ENCODE measurements at regions not wholly inside any gene's neighbourhood (a gene's known extent, or its start where the extent isn't known, plus 50 kb on each side); places are given as distances from the start of the nearest gene placed in this dataset.

DNA sequence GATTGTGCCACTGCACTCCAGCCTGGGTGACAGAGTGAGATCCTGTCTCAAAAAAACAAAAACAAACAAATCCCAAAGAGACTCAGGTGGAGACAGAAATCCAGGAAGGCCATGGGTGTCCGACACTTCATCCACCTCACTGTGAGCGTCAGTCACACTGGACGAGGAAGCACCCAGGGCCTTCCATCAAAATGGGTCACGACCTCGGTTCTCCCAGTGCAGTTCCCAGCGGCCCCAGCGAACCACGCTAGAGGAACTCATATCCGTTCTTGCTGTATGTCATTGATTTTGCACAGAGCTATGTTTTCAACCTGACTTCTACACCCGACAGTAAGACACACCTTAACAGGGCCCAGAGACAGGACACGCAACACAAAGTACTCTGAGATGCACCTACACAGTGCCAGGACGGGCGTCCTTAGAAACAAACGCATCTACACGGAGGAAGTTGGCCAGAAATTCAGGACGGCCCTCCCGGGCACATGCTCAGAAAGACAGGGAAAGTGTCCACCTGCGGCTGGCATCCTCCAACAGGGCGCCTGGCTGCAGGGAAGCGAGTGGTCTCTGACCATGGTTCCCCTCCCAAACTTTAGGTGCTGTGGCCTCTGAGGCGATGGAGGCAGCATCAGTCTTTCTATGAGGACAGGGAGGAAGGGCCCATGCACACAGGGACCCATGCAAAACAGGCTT lies 410.5 kb downstream of the CTTN start:
- Histone ChIP-seq H3K4me1 (ENCODE audit: low read length) (no peaks in the 10 kb centered on the region; the same call in 1 of the 2 replicates), H3K36me3 (ENCODE audit: insufficient read depth, low read length) (no peaks in the 10 kb centered on the region), H3K4me2 (ENCODE audit: low read depth, low read length, poor library complexity, severe bottlenecking) (no peak overlapping the region), H3K9ac (ENCODE audit: low read length) (no peak overlapping the region), H2AFZ (ENCODE audit: low read length) (no peak overlapping the region), H3K4me3 (ENCODE audit: low read length) (no peak overlapping the region), H3K9me3 (ENCODE audit: low read length) (no peaks in the 10 kb centered on the region), H4K20me1 (ENCODE audit: insufficient read depth, low read depth, low read length) (no peaks in the 10 kb centered on the region), H3K9me2 (replicated peaks; ENCODE audit: insufficient read depth, low read length) (no peaks in the 10 kb centered on the region), H3K27me3 (ENCODE audit: low read length) (no peaks in the 10 kb centered on the region), H3K79me2 (ENCODE audit: low read length) (no peaks in the 10 kb centered on the region), H3K27ac (ENCODE audit: low read length) (no peak overlapping the region)
- DNase-seq: no peak

GRCh38 chr11:70810133-70810532 lies 411.8 kb downstream of the CTTN start:
- H3K4me1 ChIP-seq (ENCODE audit: low read length): no peaks in the 10 kb centered on the region; the same call in 1 of the 2 replicates
- H3K9me2 ChIP-seq (replicated peaks; ENCODE audit: insufficient read depth, low read length): no peaks in the 10 kb centered on the region
- H3K9me3 ChIP-seq (ENCODE audit: low read length): no peaks in the 10 kb centered on the region
- no peaks in the 10 kb centered on the region for H3K27me3 ChIP-seq (ENCODE audit: low read length)
- H3K9ac ChIP-seq (ENCODE audit: low read length): no peak overlapping the region
- no peak for DNase-seq
- H3K4me2 ChIP-seq (ENCODE audit: low read depth, low read length, poor library complexity, severe bottlenecking): no peak overlapping the region
- no peak overlapping the region for H3K27ac ChIP-seq (ENCODE audit: low read length)
- no peaks in the 10 kb centered on the region for H3K36me3 ChIP-seq (ENCODE audit: insufficient read depth, low read length)
- H3K4me3 ChIP-seq (ENCODE audit: low read length): no peak overlapping the region
- H2AFZ ChIP-seq (ENCODE audit: low read length): no peak overlapping the region
- no peaks in the 10 kb centered on the region for H3K79me2 ChIP-seq (ENCODE audit: low read length)
- no peaks in the 10 kb centered on the region for H4K20me1 ChIP-seq (ENCODE audit: insufficient read depth, low read depth, low read length)

DNA sequence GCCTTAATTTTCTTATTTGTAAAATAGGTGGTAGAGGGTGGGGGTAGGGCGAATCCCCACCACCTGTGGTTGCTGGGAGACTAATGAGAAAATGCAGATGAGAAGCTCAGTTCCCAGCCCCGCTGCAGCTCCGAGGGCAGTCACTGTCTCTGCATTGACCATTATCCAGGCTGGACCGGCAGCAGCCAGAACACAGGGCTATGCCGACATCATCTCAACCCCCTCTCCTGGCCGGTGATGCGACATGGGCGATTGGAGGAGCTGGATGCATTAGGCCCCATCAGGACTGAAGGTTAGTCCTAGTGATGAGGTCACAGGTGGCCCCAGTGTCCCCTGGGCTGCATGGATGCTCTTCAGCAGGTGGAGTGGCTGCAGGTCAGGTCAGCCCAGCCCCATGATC lies 412.4 kb downstream of the CTTN start:
- H3K4me2 ChIP-seq (ENCODE audit: low read depth, low read length, poor library complexity, severe bottlenecking): no peak overlapping the region
- no peak overlapping the region for H3K27ac ChIP-seq (ENCODE audit: low read length)
- no peaks in the 10 kb centered on the region for H3K36me3 ChIP-seq (ENCODE audit: insufficient read depth, low read length)
- H3K9ac ChIP-seq (ENCODE audit: low read length): no peak overlapping the region
- no peaks in the 10 kb centered on the region; the same call in 1 of the 2 replicates for H3K4me1 ChIP-seq (ENCODE audit: low read length)
- no peak for DNase-seq
- no peaks in the 10 kb centered on the region for H3K9me2 ChIP-seq (replicated peaks; ENCODE audit: insufficient read depth, low read length)
- H3K27me3 ChIP-seq (ENCODE audit: low read length): no peaks in the 10 kb centered on the region
- H4K20me1 ChIP-seq (ENCODE audit: insufficient read depth, low read depth, low read length): no peaks in the 10 kb centered on the region
- no peak overlapping the region for H3K4me3 ChIP-seq (ENCODE audit: low read length)
- H3K79me2 ChIP-seq (ENCODE audit: low read length): no peaks in the 10 kb centered on the region
- no peak overlapping the region for H2AFZ ChIP-seq (ENCODE audit: low read length)
- H3K9me3 ChIP-seq (ENCODE audit: low read length): no peaks in the 10 kb centered on the region

GRCh38 chr11:70811483-70811882 lies 413.2 kb downstream of the CTTN start:
- H3K27ac ChIP-seq (ENCODE audit: low read length): no peak overlapping the region
- H3K4me1 ChIP-seq (ENCODE audit: low read length): no peaks in the 10 kb centered on the region; the same call in 1 of the 2 replicates
- H3K36me3 ChIP-seq (ENCODE audit: insufficient read depth, low read length): no peaks in the 10 kb centered on the region
- no peak for DNase-seq
- no peaks in the 10 kb centered on the region for H4K20me1 ChIP-seq (ENCODE audit: insufficient read depth, low read depth, low read length)
- H2AFZ ChIP-seq (ENCODE audit: low read length): no peak overlapping the region
- no peaks in the 10 kb centered on the region for H3K27me3 ChIP-seq (ENCODE audit: low read length)
- H3K4me2 ChIP-seq (ENCODE audit: low read depth, low read length, poor library complexity, severe bottlenecking): no peak overlapping the region
- no peaks in the 10 kb centered on the region for H3K79me2 ChIP-seq (ENCODE audit: low read length)
- no peak overlapping the region for H3K9ac ChIP-seq (ENCODE audit: low read length)
- no peaks in the 10 kb centered on the region for H3K9me2 ChIP-seq (replicated peaks; ENCODE audit: insufficient read depth, low read length)
- H3K9me3 ChIP-seq (ENCODE audit: low read length): no peaks in the 10 kb centered on the region
- no peak overlapping the region for H3K4me3 ChIP-seq (ENCODE audit: low read length)

DNA sequence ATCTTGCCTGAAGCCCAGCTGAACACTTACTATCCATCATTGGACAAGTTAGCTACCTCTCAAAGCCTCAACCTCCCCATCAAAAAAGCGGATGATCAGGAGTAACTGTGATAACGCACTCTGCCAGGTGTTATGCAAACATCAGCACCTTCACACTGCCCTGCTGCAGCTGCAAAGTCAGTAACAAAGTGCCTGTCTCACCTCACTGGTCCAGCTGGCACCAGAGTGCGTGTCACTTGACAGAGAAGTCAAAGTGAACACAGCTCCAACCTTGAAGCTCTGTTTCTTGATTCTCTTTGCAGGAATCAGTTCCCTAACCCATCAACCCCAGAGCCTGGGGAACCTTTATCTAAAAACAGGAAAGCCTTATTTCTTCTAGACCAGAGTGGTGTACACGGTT lies 413.6 kb downstream of the CTTN start:
- H3K4me2 ChIP-seq (ENCODE audit: low read depth, low read length, poor library complexity, severe bottlenecking): no peak overlapping the region
- no peaks in the 10 kb centered on the region; the same call in 1 of the 2 replicates for H3K4me1 ChIP-seq (ENCODE audit: low read length)
- H3K27ac ChIP-seq (ENCODE audit: low read length): no peak overlapping the region
- no peak overlapping the region for H3K4me3 ChIP-seq (ENCODE audit: low read length)
- H2AFZ ChIP-seq (ENCODE audit: low read length): no peak overlapping the region
- H3K36me3 ChIP-seq (ENCODE audit: insufficient read depth, low read length): no peaks in the 10 kb centered on the region
- no peaks in the 10 kb centered on the region for H4K20me1 ChIP-seq (ENCODE audit: insufficient read depth, low read depth, low read length)
- no peak for DNase-seq
- no peak overlapping the region for H3K9ac ChIP-seq (ENCODE audit: low read length)
- no peaks in the 10 kb centered on the region for H3K79me2 ChIP-seq (ENCODE audit: low read length)
- H3K9me3 ChIP-seq (ENCODE audit: low read length): no peaks in the 10 kb centered on the region
- H3K27me3 ChIP-seq (ENCODE audit: low read length): no peaks in the 10 kb centered on the region
- H3K9me2 ChIP-seq (replicated peaks; ENCODE audit: insufficient read depth, low read length): no peaks in the 10 kb centered on the region

DNA sequence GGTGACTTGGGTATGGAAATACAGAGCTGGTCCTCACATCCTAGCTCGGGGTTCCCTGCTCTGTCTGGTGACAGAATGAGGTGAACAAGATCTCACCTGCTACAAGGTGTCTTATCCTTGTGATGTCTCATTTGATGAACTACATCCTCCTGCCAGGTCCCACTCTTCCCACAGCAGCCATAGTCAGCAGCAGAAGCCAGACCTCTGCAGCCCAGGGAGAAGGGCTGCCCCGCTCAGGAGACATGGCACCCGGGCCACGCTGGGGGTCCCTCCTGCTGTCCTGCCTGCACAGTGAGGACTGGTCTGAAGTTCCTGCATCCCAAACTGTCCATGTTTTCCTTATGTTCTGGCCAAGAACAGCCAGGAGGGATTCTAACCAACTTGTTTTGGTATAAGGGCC lies 414.1 kb downstream of the CTTN start:
- Histone ChIP-seq H3K9me3 (ENCODE audit: low read length) (no peaks in the 10 kb centered on the region), H3K36me3 (ENCODE audit: insufficient read depth, low read length) (no peaks in the 10 kb centered on the region), H3K27me3 (ENCODE audit: low read length) (no peaks in the 10 kb centered on the region), H3K9me2 (replicated peaks; ENCODE audit: insufficient read depth, low read length) (no peaks in the 10 kb centered on the region), H3K27ac (ENCODE audit: low read length) (no peak overlapping the region), H3K4me2 (ENCODE audit: low read depth, low read length, poor library complexity, severe bottlenecking) (no peak overlapping the region), H3K9ac (ENCODE audit: low read length) (no peak overlapping the region), H4K20me1 (ENCODE audit: insufficient read depth, low read depth, low read length) (no peaks in the 10 kb centered on the region), H3K79me2 (ENCODE audit: low read length) (no peaks in the 10 kb centered on the region), H3K4me3 (ENCODE audit: low read length) (no peak overlapping the region), H2AFZ (ENCODE audit: low read length) (no peak overlapping the region), H3K4me1 (ENCODE audit: low read length) (no peaks in the 10 kb centered on the region; the same call in 1 of the 2 replicates)
- DNase-seq: no peak

DNA sequence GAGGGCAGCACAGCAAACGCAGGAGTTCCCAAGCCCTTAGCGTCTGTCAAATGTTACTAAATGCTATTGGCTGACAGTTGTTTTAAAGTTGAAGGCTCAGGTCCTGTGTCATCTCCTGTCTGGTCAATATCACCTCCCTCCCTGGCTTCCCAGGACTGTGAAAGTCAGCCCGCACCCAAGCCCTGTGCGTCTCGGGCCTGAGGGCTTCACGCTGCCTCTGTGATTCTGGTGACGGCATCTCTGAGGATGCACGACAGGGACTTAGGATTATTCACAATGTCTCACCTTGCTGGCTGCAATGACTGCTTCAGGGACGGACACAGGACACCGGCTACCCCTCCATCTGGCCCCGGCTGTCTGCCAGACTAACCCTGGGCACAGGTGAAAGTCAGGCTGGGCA lies 415.3 kb downstream of the CTTN start:
- H3K27ac ChIP-seq (ENCODE audit: low read length): no peak overlapping the region
- no peak overlapping the region for H3K9ac ChIP-seq (ENCODE audit: low read length)
- H2AFZ ChIP-seq (ENCODE audit: low read length): no peak overlapping the region
- no peak for DNase-seq
- H3K9me3 ChIP-seq (ENCODE audit: low read length): no peaks in the 10 kb centered on the region
- no peaks in the 10 kb centered on the region for H3K79me2 ChIP-seq (ENCODE audit: low read length)
- no peaks in the 10 kb centered on the region; the same call in 1 of the 2 replicates for H3K4me1 ChIP-seq (ENCODE audit: low read length)
- H3K4me2 ChIP-seq (ENCODE audit: low read depth, low read length, poor library complexity, severe bottlenecking): no peak overlapping the region
- H3K36me3 ChIP-seq (ENCODE audit: insufficient read depth, low read length): no peaks in the 10 kb centered on the region
- H3K27me3 ChIP-seq (ENCODE audit: low read length): no peaks in the 10 kb centered on the region
- H3K9me2 ChIP-seq (replicated peaks; ENCODE audit: insufficient read depth, low read length): no peaks in the 10 kb centered on the region
- H3K4me3 ChIP-seq (ENCODE audit: low read length): no peak overlapping the region
- no peaks in the 10 kb centered on the region for H4K20me1 ChIP-seq (ENCODE audit: insufficient read depth, low read depth, low read length)

- Histone ChIP-seq H3K4me3 (ENCODE audit: low read length) (no peak overlapping the region), H3K9me2 (replicated peaks; ENCODE audit: insufficient read depth, low read length) (no peaks in the 10 kb centered on the region), H3K36me3 (ENCODE audit: insufficient read depth, low read length) (no peaks in the 10 kb centered on the region), H3K79me2 (ENCODE audit: low read length) (no peaks in the 10 kb centered on the region), H3K27me3 (ENCODE audit: low read length) (no peaks in the 10 kb centered on the region), H3K9me3 (ENCODE audit: low read length) (no peaks in the 10 kb centered on the region), H3K4me1 (ENCODE audit: low read length) (no peaks in the 10 kb centered on the region; the same call in 1 of the 2 replicates), H3K4me2 (ENCODE audit: low read depth, low read length, poor library complexity, severe bottlenecking) (no peak overlapping the region), H2AFZ (ENCODE audit: low read length) (no peak overlapping the region), H3K27ac (ENCODE audit: low read length) (no peak overlapping the region), H4K20me1 (ENCODE audit: insufficient read depth, low read depth, low read length) (no peaks in the 10 kb centered on the region), H3K9ac (ENCODE audit: low read length) (no peak overlapping the region)
- DNase-seq: no peak
These were observed 417.1 kb downstream of the CTTN start for GRCh38 chr11:70815485-70815832.

All from Karpas-422 (cell line).